T-helper 2 cell treated with Interferon-gamma antibody and Interleukin-4, amounts not matched to agents 100 ng/mL and 5 ng/mL, for 36 hours (primary cell): ENCODE measurements at regions not wholly inside any gene's neighbourhood (a gene's known extent, or its start where the extent isn't known, plus 50 kb on each side); places are given as distances from the start of the nearest gene placed in this dataset.

Source experiments
- intact Hi-C: fragments of 100-400 bp; cut with micrococcal nuclease; formaldehyde crosslinking; loops from one replicate; pipeline ENCODE4 v1.15.1; 2023

DNA sequence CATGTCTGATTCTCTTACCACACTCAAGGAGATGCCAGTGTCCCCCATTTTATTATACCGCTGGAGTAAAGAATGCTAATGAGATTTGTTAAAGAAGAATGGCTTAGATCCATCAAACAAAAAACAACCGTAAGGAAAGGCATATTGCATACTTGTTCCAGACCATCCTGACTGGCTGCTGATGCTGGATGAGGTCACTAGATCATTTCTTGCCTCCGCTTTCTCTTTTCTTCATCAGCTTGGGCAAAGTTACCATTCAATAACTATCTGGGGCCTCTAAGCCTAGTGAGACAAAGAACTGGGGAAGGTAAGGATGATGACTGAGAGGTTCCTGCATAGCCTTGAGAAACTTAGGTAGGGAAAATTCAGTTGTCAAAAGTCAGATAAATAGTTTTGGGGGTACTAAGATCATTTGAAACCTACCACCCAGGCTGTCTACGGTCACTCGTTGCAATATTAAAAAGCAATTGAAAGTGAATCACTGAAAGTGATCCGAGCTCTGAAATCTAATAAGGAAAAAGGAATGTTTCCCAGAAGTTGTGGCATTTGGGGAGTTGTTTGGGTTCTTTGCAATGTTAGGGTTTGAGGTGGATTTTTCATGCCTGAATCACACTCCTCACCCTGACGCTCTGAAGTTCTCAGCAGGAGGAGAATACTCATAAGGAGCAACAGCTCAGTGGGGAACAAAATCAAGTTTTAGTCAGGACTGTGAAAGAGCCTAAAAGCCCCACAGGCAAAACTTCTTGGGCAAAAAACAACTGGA, 176.8 kb downstream of the HHIPL2 start:
- intact Hi-C loops: no loop called here

- intact Hi-C loops: no loop called here
These were observed 177.6 kb downstream of the HHIPL2 start for GRCh38 chr1:222370081-222370912.

DNA sequence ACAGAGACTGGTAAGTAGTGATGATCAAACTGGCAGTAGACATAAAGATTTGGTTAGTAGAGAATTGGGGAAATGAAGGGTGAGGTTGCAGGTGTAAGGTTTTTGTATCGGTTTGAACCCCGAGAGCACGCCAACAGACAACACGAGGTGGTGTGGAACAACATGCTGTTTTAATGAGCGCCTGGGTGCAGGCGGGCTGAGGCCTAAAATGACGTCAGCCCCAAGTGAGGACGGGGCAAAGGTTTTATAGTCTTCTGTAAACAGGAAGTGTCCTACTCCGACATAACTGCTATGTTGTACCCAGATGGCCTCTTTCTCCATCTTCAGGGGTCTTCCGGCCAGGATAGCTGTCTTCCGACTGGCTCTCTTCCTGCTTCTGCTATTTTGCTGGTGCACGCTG, 178.8 kb downstream of the HHIPL2 start:
- intact Hi-C loops: no loop called here

- intact Hi-C loops: no loop called here
These were observed 189.8 kb downstream of the HHIPL2 start for GRCh38 chr1:222358100-222358499.

GRCh38 chr1:222357252-222357651, 190.7 kb downstream of the HHIPL2 start:
- intact Hi-C loops: no loop called here

DNA sequence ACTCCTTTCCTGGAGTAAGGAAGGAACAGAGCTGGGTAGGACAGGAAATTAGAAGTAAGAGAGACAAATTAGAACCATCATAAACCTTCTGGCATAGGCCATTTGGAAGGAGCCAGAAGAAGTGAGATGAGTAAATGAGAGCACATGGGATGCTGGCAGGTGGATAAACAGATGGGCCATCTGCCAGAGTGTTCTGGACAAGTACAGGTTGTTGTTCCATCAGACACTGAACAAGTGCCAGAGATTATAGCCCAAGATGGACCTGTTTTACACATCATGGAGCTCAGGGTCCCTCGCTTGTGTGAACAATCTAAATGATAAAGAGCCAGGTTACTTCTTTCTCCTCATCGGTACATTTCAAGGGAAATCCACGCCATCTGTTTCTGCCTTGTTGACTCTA, 200.3 kb downstream of the HHIPL2 start:
- intact Hi-C loops: no loop called here

DNA sequence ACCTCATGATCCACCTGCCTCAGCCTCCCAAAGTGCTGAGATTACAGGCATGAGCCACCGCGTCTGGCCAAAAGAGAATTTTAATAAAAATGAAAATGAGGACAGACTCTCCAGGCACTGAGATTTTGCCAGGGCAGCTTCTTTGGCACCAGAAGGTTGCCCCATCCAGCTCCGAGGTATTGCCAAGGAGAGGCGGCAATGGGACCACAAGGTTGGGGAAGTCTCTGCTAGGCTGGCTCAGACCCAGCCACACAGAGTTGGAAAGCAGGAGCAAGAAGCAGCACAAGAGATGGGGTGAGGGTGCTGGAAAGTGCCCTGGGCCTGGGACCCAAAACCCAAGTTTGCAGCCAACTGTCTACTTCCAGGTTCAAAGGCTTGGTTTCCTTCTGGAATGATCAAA, 200.9 kb downstream of the HHIPL2 start:
- intact Hi-C loops: no loop called here

DNA sequence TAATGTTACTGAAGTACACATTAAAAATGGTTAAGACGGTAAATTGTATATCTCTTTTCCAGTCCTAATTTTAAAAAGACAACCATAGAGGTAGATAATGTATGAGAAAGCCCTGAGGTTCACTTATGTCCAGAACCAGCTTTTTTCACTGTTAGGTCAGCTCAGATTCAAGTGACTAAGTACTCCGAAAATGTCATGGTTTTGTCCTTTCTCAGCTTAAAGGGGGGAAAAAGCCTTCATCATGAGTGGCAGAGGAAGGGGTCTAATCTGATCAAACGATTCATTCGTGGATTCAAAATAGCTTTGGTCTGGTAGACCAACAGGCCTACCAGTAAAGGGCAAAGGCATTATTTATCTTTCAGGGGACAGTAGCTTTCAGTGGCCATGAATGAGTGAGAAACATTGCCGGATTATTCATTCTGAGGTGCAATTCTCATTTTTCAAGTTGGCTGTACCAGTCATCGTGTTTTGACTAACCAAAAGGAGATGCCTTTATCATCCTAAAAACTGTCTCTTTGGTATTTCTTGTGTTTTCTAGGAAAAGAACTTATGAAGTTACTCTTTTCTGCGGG, 208.4 kb downstream of the HHIPL2 start:
- intact Hi-C loops: no loop called here

DNA sequence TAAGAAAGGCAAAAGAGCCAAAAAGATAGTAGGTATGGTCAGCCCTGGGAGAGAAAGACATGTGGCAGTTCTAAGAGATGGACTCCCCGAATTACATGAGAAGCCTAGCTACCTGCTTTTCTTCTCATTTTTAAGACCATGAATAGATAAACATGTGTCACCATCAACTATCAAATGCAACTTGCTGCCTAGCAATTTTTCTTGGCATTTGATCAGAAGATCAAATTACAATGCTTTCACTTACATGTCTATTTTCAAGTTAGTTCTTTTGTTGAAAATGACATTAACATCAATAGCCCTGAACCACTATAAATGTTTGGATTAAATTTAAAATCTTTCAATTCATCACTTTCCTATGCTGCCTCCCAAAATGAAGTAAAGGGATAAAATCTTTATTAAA, 212.3 kb downstream of the HHIPL2 start:
- intact Hi-C loops: no loop called here

DNA sequence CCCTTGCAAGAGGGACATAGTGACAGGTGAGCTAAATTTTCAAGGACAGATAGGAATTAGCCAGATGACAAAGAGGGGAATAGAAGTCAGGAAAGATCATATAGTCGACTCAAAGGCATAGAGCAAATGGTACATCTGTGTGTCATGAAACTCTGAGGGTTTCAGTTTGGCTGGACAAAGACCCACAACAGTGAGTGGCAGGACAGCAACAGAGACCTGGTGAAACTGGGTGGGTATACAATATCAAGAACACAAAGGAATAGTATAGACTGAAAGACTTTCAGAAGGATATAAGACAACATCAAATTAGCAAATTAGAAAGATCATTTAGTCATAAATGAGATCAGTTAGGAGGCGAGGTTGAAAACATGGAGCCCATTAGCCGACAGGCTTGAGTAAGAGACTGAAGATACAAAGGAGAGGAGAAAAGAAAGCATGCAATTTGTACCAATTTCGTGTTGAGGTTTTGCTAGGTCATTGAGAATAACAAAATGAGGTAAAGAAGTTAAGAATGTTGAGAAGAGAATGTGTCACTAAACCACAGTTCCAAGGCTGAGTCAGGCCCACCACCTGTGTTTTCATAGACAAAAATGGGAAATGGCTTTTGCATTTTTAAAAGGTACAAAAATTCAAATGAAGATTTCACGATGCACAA, 213.8 kb downstream of the HHIPL2 start:
- intact Hi-C loops: no loop called here

DNA sequence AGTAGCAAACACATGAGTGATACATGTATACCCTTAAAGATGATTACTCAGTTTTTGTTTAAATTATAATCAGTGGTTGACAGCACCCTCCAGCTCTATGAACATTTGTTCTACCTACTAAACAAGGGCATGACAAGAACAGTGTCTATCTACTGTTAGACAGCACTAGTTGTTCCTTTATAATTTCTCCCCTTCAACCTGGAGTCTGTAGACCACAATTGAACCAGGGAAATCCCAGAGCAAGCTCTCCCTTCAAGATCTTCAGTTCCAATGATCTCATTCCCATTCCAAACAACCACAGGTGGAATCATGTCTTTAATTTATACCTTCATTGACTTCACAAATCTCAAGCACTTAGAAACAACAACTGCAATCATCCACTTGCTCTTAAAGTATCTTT, 216.1 kb downstream of the HHIPL2 start:
- intact Hi-C loops: no loop called here

DNA sequence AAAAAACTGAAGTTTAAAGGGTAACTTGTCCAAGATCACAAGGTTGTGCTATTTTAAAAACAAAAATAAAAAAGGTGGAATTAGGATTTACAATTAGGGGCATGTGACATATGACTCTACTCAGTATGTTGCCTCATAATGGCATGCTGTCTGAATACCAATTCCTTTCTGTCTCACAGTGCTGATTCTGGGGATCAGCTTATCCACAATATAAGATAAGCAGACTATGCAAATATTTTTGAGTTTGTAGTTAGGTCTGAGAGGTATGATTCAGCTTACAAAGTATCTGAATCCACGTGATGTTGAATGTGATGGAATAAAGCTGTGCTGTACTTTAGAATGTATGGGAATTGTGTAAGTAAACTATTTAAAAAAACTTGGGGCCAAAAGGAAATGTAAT, 216.6 kb downstream of the HHIPL2 start:
- intact Hi-C loops: no loop called here

GRCh38 chr1:222329493-222330045, 218.3 kb downstream of the HHIPL2 start:
- intact Hi-C loops: no loop called here

DNA sequence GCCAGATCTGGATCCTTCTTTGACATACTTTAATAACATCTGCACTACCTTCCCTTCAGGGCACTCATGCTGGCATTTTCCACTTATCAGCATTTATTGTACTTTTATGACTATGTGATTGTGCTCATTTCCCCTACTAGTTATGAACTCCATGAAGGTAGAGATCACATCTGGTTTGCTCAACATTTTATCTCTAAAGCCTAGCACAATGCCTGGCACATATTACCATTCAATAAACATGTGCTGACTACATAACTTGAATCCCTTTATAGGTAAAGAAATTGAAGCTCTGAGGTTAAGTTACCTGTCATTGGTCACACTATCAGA, 221.2 kb downstream of the HHIPL2 start:
- intact Hi-C loops: no loop called here

GRCh38 chr1:222326006-222326709, 221.7 kb downstream of the HHIPL2 start:
- intact Hi-C loops: no loop called here

DNA sequence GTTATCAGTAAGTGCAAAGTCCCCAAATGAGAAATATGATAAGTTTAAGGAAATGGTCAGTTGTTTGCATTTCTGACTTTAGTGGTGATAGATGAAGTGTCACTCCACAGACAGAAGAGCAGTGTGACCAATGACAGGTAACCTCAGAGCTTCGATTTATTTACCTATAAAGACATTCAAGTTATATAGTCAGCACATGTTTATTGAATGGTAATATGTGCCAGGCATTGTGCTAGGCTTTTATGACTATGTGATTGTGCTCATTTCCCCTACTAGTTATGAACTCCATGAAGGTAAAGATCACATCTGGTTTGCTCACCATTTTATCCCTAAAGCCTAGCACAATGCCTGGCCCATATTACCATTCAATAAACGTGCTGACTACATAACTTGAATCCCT, 222.4 kb downstream of the HHIPL2 start:
- intact Hi-C loops: no loop called here

DNA sequence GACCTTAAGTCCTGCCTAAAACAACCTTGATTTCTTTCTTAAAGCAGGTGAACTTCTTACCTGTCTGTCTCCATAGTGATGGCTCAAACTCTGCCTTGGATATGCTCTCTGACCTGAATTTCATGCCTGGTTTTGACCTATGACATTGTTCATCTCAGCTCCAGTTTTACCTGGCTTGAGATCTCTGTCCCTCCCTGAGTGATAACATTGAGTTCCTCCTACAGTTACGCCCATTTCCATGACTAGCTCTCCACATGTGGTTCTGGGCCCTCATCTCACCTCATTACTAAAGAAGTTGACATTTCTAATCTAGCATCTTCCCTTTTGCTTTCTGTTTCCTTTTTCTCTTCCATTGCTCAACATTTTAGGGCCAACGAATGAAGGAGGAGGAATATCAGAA, 233.1 kb downstream of the HHIPL2 start:
- intact Hi-C loops: no loop called here

GRCh38 chr1:222310836-222311235, 237.1 kb downstream of the HHIPL2 start:
- intact Hi-C loops: no loop called here

DNA sequence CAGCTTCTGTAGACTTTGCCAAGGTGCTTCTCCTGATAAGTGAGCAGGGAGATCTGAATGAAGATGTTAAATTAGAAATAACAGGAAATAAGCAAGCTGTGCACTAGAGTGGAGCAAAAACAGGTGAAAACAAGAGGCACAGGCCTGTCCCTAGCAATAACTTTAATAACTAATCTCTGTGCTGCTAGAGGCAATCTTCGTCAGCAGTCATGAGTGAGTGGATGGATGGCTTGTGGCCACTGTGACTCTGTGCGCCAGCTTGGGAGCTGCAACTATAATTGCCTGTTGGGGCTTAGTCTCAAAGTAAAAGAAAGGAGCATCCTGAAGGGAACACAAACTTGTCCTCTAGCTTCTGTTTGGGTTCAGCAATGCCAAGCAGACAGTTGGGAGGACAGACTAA, 240.3 kb downstream of the HHIPL2 start:
- intact Hi-C loops: no loop called here

DNA sequence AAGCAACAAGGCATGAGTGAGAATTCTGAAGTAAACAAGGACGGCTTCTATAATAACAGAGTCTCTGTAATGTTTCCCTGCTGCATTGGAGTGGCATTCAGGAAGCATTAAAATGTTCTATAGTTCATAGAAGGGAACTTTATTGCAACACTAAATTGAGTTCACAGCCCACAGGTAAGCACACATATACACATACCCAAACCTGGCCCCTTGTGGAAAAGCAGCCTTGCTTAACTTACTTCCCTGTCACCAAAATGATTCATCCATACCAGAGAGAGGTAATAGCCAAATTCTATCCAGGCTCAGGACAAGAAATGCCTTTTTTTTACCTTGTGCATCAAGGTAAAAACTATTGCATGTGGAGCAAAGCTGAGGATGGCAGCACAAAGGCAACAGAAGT, 241.4 kb downstream of the HHIPL2 start:
- intact Hi-C loops: no loop called here

GRCh38 chr1:222306011-222306410, 241.9 kb downstream of the HHIPL2 start:
- intact Hi-C loops: no loop called here
